ENCODE measurements at regions not wholly inside any gene's neighbourhood (a gene's known extent, or its start where the extent isn't known, plus 50 kb on each side); places are given as distances from the start of the nearest gene placed in this dataset.
A peak's percentile ranks its signal among the peaks of the same experiment; 100 is the strongest.

DNA sequence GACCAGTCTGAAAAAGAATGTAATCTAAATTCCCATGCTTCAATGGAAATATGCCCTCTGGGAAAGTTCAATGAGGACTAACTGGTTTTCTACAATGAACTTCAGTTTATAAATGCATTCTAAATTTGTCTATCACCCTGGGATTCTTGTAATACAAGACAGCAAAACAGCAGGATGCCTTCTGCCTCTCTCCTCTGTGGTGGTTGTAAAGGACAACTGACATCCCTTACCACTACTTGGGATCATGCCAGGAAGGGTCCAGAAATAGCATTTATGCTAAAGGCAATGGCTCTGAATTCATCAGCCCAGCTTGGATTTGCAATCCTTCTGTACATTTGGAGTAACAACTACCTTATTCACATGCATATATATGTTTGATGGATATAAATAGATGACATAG lies 97.3 kb upstream of the ADAMTS16 start:
- DNase-seq: no peak

DNA sequence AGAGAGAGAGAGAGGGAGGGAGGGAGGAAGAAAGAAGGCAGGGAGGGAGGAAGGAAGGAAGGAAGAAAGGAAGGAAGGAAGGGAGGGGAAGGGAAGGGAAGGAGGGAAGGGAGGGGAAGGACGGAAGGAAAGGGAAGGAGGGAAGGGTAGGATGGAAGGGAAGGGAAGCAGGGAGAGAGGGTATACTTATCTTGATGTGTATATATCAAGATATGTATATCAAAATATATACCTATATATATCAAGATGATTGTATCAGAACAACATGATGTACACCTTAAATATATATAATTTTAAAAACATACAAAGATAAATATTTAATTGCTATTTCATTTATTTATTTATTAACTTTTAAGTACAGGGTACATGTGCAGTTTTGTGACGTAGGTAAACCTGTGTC lies 96.8 kb upstream of the ADAMTS16 start:
- DNase-seq: no peak

DNA sequence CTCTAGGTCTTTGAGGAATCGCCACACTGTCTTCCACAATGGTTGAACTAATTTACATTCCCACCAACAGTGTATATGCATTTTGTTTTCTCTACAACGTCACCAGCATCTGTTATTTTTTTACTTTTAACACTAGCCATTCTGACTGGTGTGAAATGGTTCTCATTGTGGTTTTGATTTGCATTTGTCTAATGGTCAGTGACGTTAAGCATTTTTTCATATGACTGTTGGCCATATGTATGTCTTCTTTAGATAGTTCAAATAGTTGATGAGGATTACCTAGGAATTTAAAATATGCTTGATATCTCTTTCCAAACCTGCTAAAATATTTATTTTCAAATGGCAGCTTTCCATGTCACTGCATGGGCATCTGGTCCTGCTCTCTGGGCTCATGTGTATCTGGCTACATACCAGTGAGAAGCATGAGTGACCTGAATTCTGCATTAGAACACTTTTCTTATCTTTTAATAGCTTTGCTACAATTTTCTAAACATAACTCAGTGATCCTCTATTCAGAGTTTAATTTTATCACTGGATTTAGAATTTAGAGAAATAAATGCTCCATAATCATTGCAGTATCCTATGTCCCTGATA lies 95.8 kb upstream of the ADAMTS16 start:
- no peak for DNase-seq

DNA sequence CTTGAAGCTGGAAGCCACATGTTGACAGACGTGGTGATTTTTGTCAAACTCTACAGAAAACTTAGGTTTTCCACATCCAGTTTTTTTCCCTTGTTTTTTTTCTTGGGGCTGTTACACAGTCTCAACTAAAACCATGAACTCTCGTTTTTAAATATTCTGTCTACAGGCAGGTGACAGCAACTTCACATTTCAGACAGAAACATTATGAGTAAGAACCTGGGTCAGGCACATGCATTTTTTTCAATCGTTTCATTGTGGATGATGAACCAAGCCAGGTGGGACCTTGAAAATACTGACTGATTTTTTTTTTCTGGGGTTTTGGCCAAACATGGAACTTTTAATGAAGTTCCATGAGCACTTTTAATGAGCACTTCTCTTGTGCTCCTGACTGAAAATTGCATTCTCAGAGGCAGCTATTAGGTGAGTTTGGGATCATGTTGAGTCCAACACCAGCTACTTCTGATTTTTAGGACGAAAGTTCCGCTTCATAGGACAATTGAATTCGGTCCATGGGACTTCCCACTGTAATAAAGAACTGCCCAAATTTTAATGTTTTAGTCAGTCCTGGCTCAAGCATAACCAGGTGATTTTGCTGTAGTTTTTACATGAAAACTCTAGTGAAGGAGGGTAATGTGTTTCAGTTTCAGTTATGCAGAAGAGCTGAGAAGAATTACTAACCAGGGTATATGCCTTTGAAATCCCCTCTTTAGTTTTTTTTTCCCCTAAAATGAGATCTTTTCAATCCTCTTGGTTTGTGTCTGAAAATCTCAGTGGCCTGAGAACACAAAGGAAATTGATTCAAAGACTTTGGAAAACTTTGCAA lies 93.2 kb upstream of the ADAMTS16 start:
- DNase-seq: no peak

DNA sequence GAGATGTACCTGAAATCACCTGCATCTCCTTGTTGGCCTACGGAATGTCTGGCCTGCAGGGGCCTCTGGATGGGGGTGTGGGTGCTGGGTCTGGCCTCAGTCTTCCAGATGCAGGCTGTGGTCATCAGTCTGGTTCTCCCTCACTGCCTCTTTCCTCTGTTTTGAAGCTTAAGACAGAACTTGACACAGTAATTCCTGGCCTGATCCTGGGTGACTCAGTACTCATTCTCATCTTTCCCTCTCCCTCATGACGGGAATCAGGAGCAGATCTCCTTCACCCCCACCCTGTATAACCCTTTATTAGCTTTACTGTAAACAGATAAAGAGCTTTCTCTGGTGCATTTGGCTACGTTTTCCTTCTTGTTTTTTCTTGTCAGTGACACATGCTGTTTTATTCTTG lies 89.3 kb upstream of the ADAMTS16 start:
- DNase-seq: no peak

DNA sequence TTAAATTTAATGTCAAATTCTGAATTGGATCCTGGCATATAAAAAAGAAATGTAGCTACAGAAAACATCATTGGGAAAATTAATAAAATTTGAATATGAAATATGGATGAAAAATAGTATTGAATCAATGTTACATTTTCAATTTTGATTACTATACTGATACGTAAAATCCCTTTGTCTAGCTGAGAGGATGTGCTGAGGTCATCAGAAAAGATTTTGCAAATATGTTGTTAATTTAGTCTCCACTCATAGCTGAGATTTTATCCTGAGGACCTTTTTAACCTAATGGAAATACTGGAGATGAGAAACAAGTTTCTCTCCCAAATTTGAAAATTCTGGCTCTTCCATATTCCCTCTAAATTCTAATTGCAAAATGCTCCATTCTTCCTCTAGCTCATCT lies 84.4 kb upstream of the ADAMTS16 start:
- no peak for DNase-seq

DNA sequence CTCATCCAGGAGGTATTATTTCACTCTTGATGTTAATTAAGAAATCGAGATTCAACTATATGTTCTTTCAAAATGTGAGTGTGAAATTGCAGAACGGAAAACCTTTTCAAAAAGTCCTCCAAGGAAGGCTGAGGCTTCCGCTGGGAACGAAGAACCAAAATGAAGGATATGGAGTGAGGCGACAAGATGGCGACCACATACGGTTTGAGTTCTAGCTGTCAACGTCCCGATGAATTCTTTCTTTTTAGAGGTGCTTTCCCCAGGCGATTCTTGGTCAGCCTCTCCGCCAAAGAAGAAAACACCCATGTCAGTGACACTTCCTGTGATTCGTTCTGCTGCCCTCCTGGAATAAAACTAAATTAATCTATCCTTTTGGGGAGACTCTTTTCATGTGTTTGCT lies 78.3 kb upstream of the ADAMTS16 start:
- no peak for DNase-seq

DNA sequence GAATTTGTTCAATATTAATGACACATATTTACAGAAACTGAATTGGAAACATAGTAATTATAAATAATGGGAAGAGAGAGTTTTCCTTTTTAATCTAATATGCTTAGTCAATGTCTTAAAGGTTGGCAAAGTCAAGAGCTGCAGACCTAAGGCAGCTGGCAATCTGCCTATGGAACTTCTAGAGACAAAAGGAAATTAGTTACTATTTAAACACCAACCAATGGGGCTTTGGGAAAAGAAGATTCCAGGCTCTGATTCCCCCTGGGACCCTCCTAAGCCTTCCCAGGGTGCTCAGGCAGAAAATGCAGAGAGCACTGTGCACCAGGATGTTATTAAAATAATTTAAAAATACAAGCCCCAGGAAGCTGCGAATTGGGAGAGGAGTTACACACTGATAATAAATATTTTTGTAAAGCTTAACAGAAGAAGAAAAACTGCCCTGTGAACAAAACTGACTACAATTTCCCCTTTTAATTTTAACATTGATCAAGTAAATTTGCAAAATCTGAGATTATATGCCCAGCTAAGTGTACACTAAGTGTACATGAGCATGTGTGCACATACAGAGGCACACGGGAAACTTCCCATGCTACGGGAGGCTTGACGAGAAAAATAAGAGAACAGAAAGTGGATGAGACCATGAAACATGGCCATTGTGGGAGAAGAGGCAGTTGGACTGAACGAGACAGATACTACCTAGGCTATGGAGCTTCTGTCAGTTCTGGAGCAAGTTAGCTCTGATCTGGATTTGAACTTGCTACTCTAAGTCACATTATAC lies 77.4 kb upstream of the ADAMTS16 start:
- no peak for DNase-seq

DNA sequence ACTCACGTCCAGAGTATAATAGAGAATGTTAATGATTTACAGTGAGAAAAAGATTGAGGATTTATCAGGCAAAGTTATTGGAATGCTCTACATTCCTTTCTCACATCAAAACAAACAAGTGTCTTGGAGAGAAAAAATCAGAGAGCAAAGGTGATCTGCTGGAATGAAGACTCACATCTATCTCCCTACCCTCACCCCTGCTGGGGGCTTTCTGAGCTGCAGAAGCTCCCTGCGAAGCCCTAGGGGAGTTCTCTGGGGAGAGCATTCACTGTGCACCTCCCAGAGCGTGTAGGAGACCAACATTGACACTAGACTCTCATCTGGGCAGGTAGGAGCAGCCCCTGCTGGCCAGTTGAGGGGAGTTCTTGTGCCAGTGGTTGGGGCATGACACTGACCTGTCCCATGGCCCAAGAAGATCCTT lies 76.6 kb upstream of the ADAMTS16 start:
- no peak for DNase-seq

DNA sequence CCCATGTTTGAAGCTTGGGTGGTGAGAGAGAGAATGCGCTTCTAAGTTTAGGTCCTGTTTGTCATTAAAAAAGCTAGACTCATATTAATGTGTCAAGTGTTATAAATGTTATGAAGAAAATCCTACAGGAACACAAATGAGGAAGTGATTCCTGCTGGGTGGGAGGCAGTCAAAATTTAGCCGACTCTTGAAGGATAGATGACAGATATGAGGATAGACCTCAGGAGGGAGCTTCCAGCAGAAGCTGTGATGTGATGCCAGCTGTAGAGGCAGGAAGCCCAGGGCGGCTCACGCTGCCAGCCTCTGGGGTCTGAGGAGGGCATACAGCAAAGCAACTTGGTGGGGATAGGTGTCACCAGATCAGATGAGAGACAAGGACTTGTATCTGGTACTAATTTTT lies 74.7 kb upstream of the ADAMTS16 start:
- DNase-seq: no peak

DNA sequence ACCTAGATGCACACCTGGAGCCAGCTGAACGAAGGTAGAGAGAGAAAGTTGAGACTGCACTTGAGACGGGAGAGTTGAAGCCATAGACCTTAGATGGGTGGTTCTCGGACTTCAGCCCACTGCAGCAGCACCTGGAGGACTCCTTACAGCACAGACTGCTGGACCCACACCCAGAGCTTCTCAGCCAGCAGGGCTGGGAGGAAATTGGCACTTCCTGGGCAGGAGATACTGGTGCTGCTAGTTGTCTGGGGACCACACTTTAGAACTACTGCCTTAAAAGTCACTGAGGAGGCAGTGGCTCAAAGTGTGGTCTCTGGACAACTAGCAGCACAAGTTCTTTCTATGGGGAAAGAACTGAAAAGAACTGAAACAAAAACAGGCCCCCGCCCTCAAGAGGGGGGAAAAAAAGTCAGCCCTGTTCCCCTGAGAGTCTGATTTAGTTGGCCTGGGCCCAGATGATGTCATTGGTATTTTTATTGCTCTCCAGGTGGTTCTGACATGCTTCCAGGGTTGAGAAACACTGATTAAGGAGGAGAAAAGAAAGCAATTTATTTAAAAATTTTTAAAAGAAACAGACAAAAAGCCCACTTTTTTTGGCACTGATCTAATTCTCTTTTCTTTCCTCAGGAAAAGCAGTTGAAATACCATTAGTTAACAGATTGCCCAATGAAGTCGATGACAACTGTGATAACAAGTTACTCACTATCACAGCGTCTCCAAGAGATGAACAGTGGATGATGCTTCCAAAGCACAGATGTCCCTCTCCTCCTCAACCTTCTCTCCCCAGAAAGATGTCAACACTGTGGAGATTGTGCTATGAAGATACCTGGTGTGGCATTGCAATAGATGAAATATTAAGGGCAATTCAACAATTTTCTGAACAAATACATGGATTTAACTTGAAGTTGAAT lies 73.6 kb upstream of the ADAMTS16 start:
- DNase-seq: peak; percentile 2

DNA sequence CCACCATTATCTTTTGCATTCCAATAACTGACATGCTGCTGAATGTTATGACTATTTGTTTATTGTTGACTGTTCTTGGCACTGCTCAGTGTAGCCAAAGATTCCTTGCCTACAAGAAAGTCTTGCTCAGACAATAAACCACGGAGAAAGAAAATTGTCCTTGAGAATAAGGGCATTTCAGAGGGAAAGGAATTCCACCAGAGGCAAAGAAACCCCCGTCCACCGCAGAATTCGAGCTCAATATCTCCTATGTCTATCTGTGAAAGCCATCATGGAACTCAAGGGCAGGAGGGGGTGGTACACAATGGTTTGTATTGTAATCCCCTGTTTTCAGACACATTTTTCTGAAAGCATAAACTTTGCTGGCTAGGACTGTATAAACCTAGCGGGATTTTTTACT lies 70.3 kb upstream of the ADAMTS16 start:
- no peak for DNase-seq

DNA sequence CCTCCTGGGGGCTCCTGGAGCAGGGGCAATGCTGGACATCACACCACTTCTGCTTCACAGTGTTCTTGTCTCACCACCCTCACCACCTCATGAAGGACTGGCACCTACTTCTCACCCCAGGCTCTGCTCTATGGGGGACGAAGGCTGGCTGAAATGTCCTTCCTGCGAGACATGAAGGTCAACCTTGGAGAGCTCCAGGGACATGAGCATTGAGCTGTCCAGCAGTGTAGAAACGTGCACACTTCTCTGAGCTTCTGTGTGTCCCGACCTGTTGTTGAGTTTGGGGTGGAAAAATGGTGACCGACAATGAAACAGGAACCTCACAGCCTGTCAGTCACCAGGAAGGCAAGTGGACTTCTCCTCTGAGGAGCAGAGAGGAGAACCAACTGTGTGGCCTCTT lies 68.6 kb upstream of the ADAMTS16 start:
- no peak for DNase-seq

DNA sequence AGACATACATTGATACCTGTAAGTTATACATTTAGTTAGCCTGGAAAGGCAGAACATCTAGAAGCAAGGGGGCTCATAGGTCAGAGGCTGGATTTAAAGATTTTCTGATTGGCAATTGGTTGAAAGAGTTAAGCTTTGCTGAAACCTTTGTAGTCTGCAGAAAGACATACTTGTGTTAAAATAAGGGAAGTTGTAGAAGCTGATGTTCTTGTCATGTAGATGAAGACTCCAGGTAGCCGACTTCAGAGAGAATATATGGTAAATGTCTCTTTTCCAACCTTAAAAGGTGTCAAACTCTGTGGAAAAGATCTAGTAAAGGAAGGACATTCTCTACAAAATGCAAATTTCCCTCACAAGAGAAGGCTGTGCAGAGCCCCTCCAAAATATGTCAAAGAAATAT lies 62.9 kb upstream of the ADAMTS16 start:
- DNase-seq: no peak

DNA sequence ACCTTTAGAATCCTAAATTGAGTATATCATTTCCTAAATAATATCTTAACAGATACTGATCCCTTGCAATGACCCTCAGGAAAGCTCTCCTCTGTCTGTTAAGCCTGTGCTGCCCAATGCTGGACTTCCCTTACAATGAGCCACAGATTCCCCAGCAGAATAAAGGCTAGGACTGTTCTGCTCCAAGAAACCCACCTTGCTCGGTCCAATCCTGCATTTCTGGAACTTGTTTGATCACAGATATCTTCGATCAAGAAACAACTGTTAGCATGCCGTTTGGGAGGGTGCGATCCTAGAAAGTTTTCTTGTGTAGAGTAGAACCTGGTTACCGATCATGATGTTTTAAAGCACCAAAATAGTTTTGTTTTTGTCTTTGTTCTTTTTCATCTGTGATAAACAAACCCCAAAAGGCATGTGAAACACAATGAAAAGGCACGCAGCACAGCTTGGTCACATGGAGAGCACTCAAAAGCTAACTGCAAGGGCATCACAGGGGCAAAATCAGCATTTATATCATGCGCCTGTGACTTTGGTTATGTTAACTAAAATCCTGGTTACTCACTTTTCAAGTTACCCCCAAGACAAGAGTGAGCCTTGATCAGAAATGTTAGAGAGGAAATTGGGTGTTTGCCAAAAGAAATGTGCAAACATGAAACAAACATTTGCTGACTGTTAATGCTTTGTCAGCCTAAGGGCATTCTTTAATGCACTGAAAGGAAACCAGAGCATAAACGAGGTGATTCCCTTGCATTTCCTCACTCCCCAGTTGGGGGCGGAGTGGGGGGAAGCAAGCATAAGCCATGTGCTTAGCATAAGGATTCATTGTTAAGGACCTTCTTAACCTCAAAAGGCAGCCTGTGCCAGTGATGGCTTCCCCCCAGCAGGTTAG lies 61.9 kb upstream of the ADAMTS16 start:
- DNase-seq: no peak

DNA sequence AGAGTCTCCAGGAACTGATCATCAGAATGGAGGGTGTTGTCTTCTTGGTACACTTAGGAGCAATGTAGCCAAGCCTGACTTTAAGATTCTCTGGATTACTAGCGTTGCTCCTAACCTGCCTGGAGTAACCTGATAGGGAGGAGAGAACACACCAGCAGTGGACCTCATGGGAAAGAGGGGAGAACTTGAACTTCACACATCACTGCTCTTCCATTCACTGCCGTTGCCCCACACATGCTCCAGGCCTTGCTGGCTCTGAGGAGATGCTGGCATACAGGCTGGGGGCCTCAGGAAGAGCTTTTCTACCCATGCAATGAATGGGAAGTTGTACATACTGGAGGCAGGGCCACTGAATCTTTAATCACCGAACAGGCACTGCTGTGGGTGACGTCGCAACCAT lies 60.3 kb upstream of the ADAMTS16 start:
- no peak for DNase-seq

DNA sequence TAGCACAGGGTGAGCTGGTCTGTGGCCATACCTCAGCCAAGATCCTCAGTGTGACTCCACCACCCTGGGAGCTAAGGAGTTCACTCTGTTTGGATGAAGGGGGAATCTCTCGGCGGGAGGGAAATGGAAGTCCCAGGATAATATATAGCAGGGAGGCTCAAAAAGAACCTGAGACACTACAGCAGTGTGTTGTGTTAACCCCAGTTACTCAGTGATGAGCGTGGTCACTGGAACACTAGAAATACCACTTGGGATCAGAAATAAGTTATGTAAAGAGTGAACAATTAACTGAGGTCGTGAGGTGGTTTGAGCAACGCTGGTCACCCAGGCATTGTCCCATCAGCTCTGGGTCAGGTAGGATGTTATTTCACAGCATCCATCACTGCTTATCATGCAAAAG lies 59.3 kb upstream of the ADAMTS16 start:
- DNase-seq: no peak

DNA sequence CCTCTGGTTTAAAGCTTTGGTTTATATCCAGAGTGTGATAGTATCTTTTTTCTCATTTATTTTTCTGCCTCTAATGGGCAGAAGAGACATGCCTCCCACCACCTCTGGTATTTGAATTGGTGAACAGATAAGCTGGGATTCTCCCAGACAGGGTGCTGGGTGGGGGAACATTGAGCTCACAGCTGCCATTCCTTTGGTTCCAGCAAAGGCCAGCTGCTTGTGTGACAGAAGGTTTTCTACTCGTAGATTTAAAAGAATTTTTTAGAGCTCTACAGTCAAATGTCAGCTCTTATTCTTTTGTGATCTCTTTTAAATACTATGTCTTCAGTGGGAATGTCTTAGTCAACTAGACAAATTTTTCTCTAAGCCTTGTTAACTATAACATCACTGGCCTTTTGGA lies 54.7 kb upstream of the ADAMTS16 start:
- no peak for DNase-seq

DNA sequence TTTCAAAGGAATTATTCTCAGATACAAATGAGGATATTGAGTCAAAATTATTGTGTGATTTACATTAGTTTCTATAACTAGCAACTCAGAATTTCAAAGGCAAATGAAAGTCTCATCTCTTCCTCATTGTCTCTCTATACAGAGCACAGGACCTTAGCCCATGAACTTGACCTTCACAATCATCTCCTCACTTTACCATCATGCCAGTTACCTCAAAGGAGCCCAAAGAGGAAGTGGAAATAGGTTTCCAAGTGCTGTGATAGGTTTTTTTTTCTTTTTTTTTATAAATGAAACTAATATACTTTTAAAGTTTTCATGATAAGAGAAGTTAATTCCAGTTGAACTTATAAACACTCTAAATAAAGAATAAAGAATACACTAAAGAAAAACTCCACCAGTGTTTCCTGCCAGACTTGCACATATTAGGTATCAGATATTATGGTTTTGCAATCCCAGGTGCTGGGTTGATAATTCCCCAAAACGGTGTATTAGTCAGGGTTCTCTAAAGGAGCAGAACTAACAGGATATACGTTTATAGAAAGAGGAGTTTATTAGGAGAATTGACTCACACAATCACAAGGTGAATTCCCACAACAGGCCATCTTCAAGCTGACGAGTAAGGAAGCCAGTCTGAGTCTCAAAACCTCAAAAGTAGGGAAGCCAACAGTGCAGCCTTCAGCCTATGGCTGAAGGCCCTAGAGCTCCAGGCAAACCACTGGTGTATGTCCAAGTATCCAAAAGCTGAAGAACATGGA lies 50.1 kb upstream of the ADAMTS16 start:
- no peak for DNase-seq
